DND-41 (cell line): ENCODE measurements at regions not wholly inside any gene's neighbourhood (a gene's known extent, or its start where the extent isn't known, plus 50 kb on each side); places are given as distances from the start of the nearest gene placed in this dataset.
"Not testable (repeated sequence)": the region's sequence is repeated elsewhere in the genome, so short reads cannot be mapped to it uniquely, and the experiment has no call there.

ENCODE experiments used
- EZH2 ChIP-seq: IDR thresholded peaks from 3 replicates; pipeline ENCODE4 v1.6.1; 2012; ENCODE audit warnings: borderline replicate concordance, low read depth, mild to moderate bottlenecking, moderate library complexity, low read length, inconsistent platforms; ENCODE audit not compliant: severe bottlenecking
- TF ChIP-seq, protein P1 (sequence below): IDR thresholded peaks from 2 replicates; pipeline ENCODE4 v1.5.1; 2012; ENCODE audit warnings: borderline replicate concordance, low read length, moderate library complexity, mild to moderate bottlenecking; ENCODE audit not compliant: poor library complexity, severe bottlenecking; ENCODE audit errors: extremely low read depth

DNA sequence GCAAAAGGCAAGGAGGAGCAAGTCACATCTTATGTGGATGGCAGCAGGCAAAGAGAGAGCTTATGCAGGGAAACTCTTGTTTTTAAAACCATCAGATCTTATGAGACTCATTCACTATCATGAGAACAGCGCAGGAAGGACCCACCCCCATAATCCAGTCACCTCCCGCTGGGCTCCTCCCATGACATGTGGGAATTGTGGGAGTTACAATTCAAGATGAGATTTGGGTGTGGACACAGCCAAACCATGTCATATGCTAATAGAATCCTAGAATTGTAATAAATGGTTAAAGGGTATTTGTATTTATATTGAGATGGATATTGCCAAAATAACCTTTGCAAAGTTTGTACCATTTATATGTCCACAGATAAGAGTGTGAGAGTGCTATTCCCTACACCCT lies 72.1 kb upstream of the PNPT1 start:
- TF ChIP-seq, protein P1, sequence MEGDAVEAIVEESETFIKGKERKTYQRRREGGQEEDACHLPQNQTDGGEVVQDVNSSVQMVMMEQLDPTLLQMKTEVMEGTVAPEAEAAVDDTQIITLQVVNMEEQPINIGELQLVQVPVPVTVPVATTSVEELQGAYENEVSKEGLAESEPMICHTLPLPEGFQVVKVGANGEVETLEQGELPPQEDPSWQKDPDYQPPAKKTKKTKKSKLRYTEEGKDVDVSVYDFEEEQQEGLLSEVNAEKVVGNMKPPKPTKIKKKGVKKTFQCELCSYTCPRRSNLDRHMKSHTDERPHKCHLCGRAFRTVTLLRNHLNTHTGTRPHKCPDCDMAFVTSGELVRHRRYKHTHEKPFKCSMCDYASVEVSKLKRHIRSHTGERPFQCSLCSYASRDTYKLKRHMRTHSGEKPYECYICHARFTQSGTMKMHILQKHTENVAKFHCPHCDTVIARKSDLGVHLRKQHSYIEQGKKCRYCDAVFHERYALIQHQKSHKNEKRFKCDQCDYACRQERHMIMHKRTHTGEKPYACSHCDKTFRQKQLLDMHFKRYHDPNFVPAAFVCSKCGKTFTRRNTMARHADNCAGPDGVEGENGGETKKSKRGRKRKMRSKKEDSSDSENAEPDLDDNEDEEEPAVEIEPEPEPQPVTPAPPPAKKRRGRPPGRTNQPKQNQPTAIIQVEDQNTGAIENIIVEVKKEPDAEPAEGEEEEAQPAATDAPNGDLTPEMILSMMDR: not testable (repeated sequence)
- TF ChIP-seq EZH2: not testable (repeated sequence)
